ENCODE measurements at regions not wholly inside any gene's neighbourhood (a gene's known extent, or its start where the extent isn't known, plus 50 kb on each side); places are given as distances from the start of the nearest gene placed in this dataset.

- Histone ChIP-seq H3K27me3 (no peaks in the 10 kb centered on the region), H3K4me3 (no peak overlapping the region), H3K4me1 (no peaks in the 10 kb centered on the region), H3K9me3 (no peaks in the 10 kb centered on the region), H3K36me3 (no peaks in the 10 kb centered on the region), H3K27ac (no peak overlapping the region)
- TF ChIP-seq POLR2A (IDR thresholded peaks at IDR 0.05) = no peak
- no peak for TF ChIP-seq EP300 (IDR thresholded peaks at IDR 0.05)
- no peak for TF ChIP-seq CTCF (IDR thresholded peaks at IDR 0.05)
- TF ChIP-seq POLR2AphosphoS5 (IDR thresholded peaks at IDR 0.05) = no peak
- no peak for DNase-seq (ENCODE audit: low spot score in 2 of 2)
These were observed 69.0 kb upstream of the TENT5A start for GRCh38 chr6:81821449-81821848.

GRCh38 chr6:81820980-81821379, 68.5 kb upstream of the TENT5A start:
- TF ChIP-seq CTCF (IDR thresholded peaks at IDR 0.05) = no peak
- no peak for TF ChIP-seq EP300 (IDR thresholded peaks at IDR 0.05)
- TF ChIP-seq POLR2A (IDR thresholded peaks at IDR 0.05) = no peak
- TF ChIP-seq POLR2AphosphoS5 (IDR thresholded peaks at IDR 0.05) = no peak
- Histone ChIP-seq H3K27me3 (no peaks in the 10 kb centered on the region), H3K9me3 (no peaks in the 10 kb centered on the region), H3K27ac (no peak overlapping the region), H3K4me3 (no peak overlapping the region), H3K4me1 (no peaks in the 10 kb centered on the region), H3K36me3 (no peaks in the 10 kb centered on the region)
- WGBS = 60% methylated on average over 1 of the region's 1 CpG
- no peak for DNase-seq (ENCODE audit: low spot score in 2 of 2)

GRCh38 chr6:81820422-81820821, 67.9 kb upstream of the TENT5A start:
- H3K36me3 ChIP-seq = no peaks in the 10 kb centered on the region
- TF ChIP-seq POLR2AphosphoS5 (IDR thresholded peaks at IDR 0.05) = no peak
- no peak for TF ChIP-seq POLR2A (IDR thresholded peaks at IDR 0.05)
- WGBS = 82% methylated on average over 2 of the region's 2 CpGs
- H3K4me3 ChIP-seq = no peak overlapping the region
- H3K9me3 ChIP-seq = no peaks in the 10 kb centered on the region
- no peak overlapping the region for H3K27ac ChIP-seq
- H3K4me1 ChIP-seq = no peaks in the 10 kb centered on the region
- no peak for DNase-seq (ENCODE audit: low spot score in 2 of 2)
- no peaks in the 10 kb centered on the region for H3K27me3 ChIP-seq

- WGBS = 95% methylated on average over 6 of the region's 6 CpGs
- Histone ChIP-seq H3K27me3 (no peaks in the 10 kb centered on the region), H3K4me3 (no peak overlapping the region), H3K9me3 (no peaks in the 10 kb centered on the region), H3K36me3 (no peaks in the 10 kb centered on the region), H3K4me1 (no peaks in the 10 kb centered on the region), H3K27ac (no peak overlapping the region)
- no peak for DNase-seq (ENCODE audit: low spot score in 2 of 2)
- TF ChIP-seq POLR2A (IDR thresholded peaks at IDR 0.05) (no peak), POLR2AphosphoS5 (IDR thresholded peaks at IDR 0.05) (no peak), EP300 (IDR thresholded peaks at IDR 0.05) (no peak), CTCF (IDR thresholded peaks at IDR 0.05) (no peak)
These were observed 67.3 kb upstream of the TENT5A start for GRCh38 chr6:81819767-81820166.

- no peaks in the 10 kb centered on the region for H3K27me3 ChIP-seq
- no peak overlapping the region for H3K27ac ChIP-seq
- H3K36me3 ChIP-seq = no peaks in the 10 kb centered on the region
- no peaks in the 10 kb centered on the region for H3K9me3 ChIP-seq
- TF ChIP-seq EP300 (IDR thresholded peaks at IDR 0.05) (no peak), POLR2AphosphoS5 (IDR thresholded peaks at IDR 0.05) (no peak), CTCF (IDR thresholded peaks at IDR 0.05) (no peak), POLR2A (IDR thresholded peaks at IDR 0.05) (no peak)
- no peak for DNase-seq (ENCODE audit: low spot score in 2 of 2)
- 88% methylated on average over 2 of the region's 2 CpGs for WGBS
- H3K4me1 ChIP-seq = peaks cover 4% of the 10 kb centered on the region
- no peak overlapping the region for H3K4me3 ChIP-seq
These were observed 66.5 kb upstream of the TENT5A start for GRCh38 chr6:81818901-81819361.

- Histone ChIP-seq H3K9me3 (no peaks in the 10 kb centered on the region), H3K4me3 (no peak overlapping the region), H3K4me1 (peaks cover 4% of the 10 kb centered on the region), H3K27ac (no peak overlapping the region), H3K27me3 (no peaks in the 10 kb centered on the region), H3K36me3 (no peaks in the 10 kb centered on the region)
- 57% methylated on average over 2 of the region's 2 CpGs for WGBS
- TF ChIP-seq CTCF (IDR thresholded peaks at IDR 0.05) = no peak
- no peak for TF ChIP-seq POLR2AphosphoS5 (IDR thresholded peaks at IDR 0.05)
- no peak for TF ChIP-seq POLR2A (IDR thresholded peaks at IDR 0.05)
- TF ChIP-seq EP300 (IDR thresholded peaks at IDR 0.05) = no peak
- DNase-seq (ENCODE audit: low spot score in 2 of 2) = no peak
These were observed 63.9 kb upstream of the TENT5A start for GRCh38 chr6:81816380-81816779.
